Smooth muscle cell (in vitro differentiated cells): ENCODE measurements at regions not wholly inside any gene's neighbourhood (a gene's known extent, or its start where the extent isn't known, plus 50 kb on each side); places are given as distances from the start of the nearest gene placed in this dataset.
"Not testable (repeated sequence)": the region's sequence is repeated elsewhere in the genome, so short reads cannot be mapped to it uniquely, and the experiment has no call there.

Experiments used
- DNase-seq: peaks from one replicate; lab custom pipeline; 2025; ENCODE audit not compliant: unreplicated experiment; lab: John Stamatoyannopoulos, UW
- H2AFZ ChIP-seq: fragments of 200-600 bp; sonication (generic); 2 replicates; pipeline ENCODE4 v1.6.0; 2016; ENCODE audit warnings: antibody characterized with exemption, low read depth, mild to moderate bottlenecking
- H3F3A ChIP-seq: fragments of 200-600 bp; sonication (generic); 2 replicates; pipeline ENCODE4 v1.6.0; 2017; ENCODE audit warnings: antibody characterized with exemption, low read depth
- H3K27ac ChIP-seq: fragments of 200-600 bp; sonication (generic); 2 replicates; pipeline ENCODE4 v1.5.1; 2016; ENCODE audit warnings: low read depth, mild to moderate bottlenecking
- H3K27me3 ChIP-seq: fragments of 200-600 bp; sonication (generic); 2 replicates; pipeline ENCODE4 v1.6.1; 2016; ENCODE audit warnings: low read depth, mild to moderate bottlenecking
- H3K36me3 ChIP-seq: fragments of 200-600 bp; sonication (generic); 2 replicates; pipeline ENCODE4 v1.5.1; 2016; ENCODE audit warnings: low read depth
- H3K4me1 ChIP-seq: fragments of 200-600 bp; sonication (generic); 2 replicates; pipeline ENCODE4 v1.5.1; 2016; ENCODE audit warnings: low read depth
- H3K4me2 ChIP-seq: fragments of 200-600 bp; sonication (generic); 2 replicates; pipeline ENCODE4 v1.6.0; 2016; ENCODE audit warnings: mild to moderate bottlenecking
- H3K4me3 ChIP-seq: fragments of 200-600 bp; sonication (generic); 2 replicates; pipeline ENCODE4 v1.5.1; 2016; ENCODE audit warnings: mild to moderate bottlenecking
- H3K79me2 ChIP-seq: fragments of 200-600 bp; sonication (generic); 2 replicates; pipeline ENCODE4 v1.6.0; 2016; ENCODE audit warnings: low read depth, mild to moderate bottlenecking
- H3K9ac ChIP-seq: fragments of 200-600 bp; sonication (generic); 2 replicates; pipeline ENCODE4 v1.6.0; 2016; ENCODE audit warnings: low read depth
- H3K9me3 ChIP-seq: fragments of 200-600 bp; sonication (generic); replicated peaks from 2 replicates; pipeline ENCODE4 v1.5.1; 2016; ENCODE audit warnings: low read depth
- H4K20me1 ChIP-seq: fragments of 200-600 bp; sonication (generic); 2 replicates; pipeline ENCODE4 v1.6.0; 2016; ENCODE audit warnings: low read depth
- whole genome bisulfite sequencing: methylation state at CpG from one replicate; pipeline ENCODE4 v1.1.7; 2016; ENCODE audit warnings: low lambda C conversion rate; 5-methylcytosine and 5-hydroxymethylcytosine counted together
- TF ChIP-seq, protein P1 (sequence below): fragments of 200-600 bp; sonication (generic); IDR thresholded peaks from 2 replicates; pipeline ENCODE4 v1.5.1; 2017; ENCODE audit warnings: borderline replicate concordance, mild to moderate bottlenecking, antibody characterized with exemption; ENCODE audit not compliant: insufficient read depth, poor library complexity, severe bottlenecking

DNA sequence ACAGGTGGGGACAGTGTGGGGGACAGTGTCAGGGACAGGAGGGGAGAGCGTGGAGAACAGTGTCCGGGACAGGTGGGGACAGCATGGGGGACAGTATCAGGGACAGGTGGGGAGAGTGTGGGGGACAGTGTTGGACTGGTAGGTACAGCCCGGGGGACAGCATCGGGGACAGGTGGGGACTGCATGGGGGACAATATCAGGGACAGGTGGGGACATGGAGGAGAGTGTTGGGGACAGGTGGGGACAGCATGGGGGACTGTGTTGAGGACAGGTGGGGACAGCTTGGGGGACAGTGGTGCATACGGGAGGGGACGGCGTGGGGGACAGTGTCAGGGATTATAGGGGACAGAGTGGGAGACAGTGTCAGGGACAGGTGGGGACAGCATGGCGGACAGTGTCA lies 212.3 kb downstream of the TMEM121 start:
- Histone ChIP-seq H3F3A (no peaks in the 10 kb centered on the region), H3K4me3 (no peak overlapping the region), H3K4me1 (no peaks in the 10 kb centered on the region), H3K27me3 (no peaks in the 10 kb centered on the region), H4K20me1 (no peaks in the 10 kb centered on the region), H3K27ac (no peak overlapping the region), H2AFZ (no peak overlapping the region), H3K9ac (no peak overlapping the region), H3K4me2 (no peak overlapping the region), H3K9me3 (no peaks in the 10 kb centered on the region), H3K79me2 (no peaks in the 10 kb centered on the region), H3K36me3 (no peaks in the 10 kb centered on the region)
- no CpG with 5 or more reads among the region's 8 CpGs for WGBS
- TF ChIP-seq, protein P1, sequence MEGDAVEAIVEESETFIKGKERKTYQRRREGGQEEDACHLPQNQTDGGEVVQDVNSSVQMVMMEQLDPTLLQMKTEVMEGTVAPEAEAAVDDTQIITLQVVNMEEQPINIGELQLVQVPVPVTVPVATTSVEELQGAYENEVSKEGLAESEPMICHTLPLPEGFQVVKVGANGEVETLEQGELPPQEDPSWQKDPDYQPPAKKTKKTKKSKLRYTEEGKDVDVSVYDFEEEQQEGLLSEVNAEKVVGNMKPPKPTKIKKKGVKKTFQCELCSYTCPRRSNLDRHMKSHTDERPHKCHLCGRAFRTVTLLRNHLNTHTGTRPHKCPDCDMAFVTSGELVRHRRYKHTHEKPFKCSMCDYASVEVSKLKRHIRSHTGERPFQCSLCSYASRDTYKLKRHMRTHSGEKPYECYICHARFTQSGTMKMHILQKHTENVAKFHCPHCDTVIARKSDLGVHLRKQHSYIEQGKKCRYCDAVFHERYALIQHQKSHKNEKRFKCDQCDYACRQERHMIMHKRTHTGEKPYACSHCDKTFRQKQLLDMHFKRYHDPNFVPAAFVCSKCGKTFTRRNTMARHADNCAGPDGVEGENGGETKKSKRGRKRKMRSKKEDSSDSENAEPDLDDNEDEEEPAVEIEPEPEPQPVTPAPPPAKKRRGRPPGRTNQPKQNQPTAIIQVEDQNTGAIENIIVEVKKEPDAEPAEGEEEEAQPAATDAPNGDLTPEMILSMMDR = no peak
- no peak for DNase-seq

- no peak overlapping the region for H3K4me3 ChIP-seq
- H3K36me3 ChIP-seq = no peaks in the 10 kb centered on the region
- H3K4me1 ChIP-seq = no peaks in the 10 kb centered on the region
- H3K27me3 ChIP-seq = no peaks in the 10 kb centered on the region
- DNase-seq = no peak
- no peaks in the 10 kb centered on the region for H3K79me2 ChIP-seq
- H4K20me1 ChIP-seq = no peaks in the 10 kb centered on the region
- WGBS = 87% methylated on average over 12 of the region's 14 CpGs
- H3K9ac ChIP-seq = no peak overlapping the region
- TF ChIP-seq, protein P1 = no peak
- no peaks in the 10 kb centered on the region for H3K9me3 ChIP-seq
- no peaks in the 10 kb centered on the region for H3F3A ChIP-seq
- no peak overlapping the region for H3K4me2 ChIP-seq
- no peak overlapping the region for H2AFZ ChIP-seq
- no peak overlapping the region for H3K27ac ChIP-seq
Measured at GRCh38 chr14:105739331-105740102, 213.1 kb downstream of the TMEM121 start.

GRCh38 chr14:105740272-105740671 lies 213.9 kb downstream of the TMEM121 start:
- WGBS = 82% methylated on average over 18 of the region's 18 CpGs
- H3K27me3 ChIP-seq, H3K9ac ChIP-seq, H3K9me3 ChIP-seq, H3K4me2 ChIP-seq, H3K4me1 ChIP-seq, H3K36me3 ChIP-seq, H3K27ac ChIP-seq, H3K79me2 ChIP-seq, H3K4me3 ChIP-seq, H2AFZ ChIP-seq, H3F3A ChIP-seq, H4K20me1 ChIP-seq, DNase-seq: not testable (repeated sequence)

- H3K9me3 ChIP-seq, H3K9ac ChIP-seq, H4K20me1 ChIP-seq, H2AFZ ChIP-seq, H3K4me1 ChIP-seq, DNase-seq, H3K4me3 ChIP-seq, H3K36me3 ChIP-seq, H3F3A ChIP-seq, H3K27me3 ChIP-seq, H3K27ac ChIP-seq, H3K79me2 ChIP-seq, H3K4me2 ChIP-seq: not testable (repeated sequence)
- WGBS = 81% methylated on average over 3 of the region's 14 CpGs
Measured at GRCh38 chr14:105740961-105741360, 214.6 kb downstream of the TMEM121 start.

DNA sequence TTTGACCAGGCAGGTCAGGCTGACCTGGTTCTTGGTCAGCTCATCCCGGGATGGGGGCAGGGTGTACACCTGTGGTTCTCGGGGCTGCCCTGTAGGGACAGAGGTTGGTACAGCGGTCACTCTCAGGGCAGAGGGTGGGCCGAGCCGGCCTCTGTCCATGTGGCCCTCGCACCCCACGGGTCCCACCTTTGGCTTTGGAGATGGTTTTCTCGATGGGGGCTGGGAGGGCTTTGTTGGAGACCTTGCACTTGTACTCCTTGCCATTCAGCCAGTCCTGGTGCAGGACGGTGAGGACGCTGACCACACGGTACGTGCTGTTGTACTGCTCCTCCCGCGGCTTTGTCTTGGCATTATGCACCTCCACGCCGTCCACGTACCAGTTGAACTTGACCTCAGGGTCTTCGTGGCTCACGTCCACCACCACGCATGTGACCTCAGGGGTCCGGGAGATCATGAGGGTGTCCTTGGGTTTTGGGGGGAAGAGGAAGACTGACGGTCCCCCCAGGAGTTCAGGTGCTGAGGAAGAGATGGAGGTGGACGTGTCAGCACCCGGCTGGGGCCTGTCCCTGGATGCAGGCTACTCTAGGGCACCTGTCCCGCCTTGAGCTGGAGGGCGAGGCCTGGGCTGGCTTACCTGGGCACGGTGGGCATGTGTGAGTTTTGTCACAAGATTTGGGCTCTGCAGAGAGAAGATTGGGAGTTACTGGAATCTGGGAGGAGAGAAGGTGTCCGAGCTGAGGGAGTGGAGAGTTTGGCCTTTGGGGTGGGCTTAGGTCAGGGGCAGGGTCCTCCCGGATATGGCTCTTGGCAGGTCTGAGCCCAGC lies 215.5 kb downstream of the TMEM121 start:
- not testable (repeated sequence) for H3K36me3 ChIP-seq, H3K27ac ChIP-seq
- 84% methylated on average over 24 of the region's 29 CpGs for WGBS

More for the DNA sequence above, 215.5 kb downstream of the TMEM121 start:
- not testable (repeated sequence) for H4K20me1 ChIP-seq, H3K9ac ChIP-seq, H3K4me1 ChIP-seq, H3K27me3 ChIP-seq, H3K4me3 ChIP-seq, DNase-seq, H3F3A ChIP-seq, H2AFZ ChIP-seq, H3K79me2 ChIP-seq, H3K9me3 ChIP-seq, H3K4me2 ChIP-seq
